HG03103 (cell line): ENCODE measurements at regions not wholly inside any gene's neighbourhood (a gene's known extent, or its start where the extent isn't known, plus 50 kb on each side); places are given as distances from the start of the nearest gene placed in this dataset.
"Not testable (repeated sequence)": the region's sequence is repeated elsewhere in the genome, so short reads cannot be mapped to it uniquely, and the experiment has no call there.

Source experiments
- ATAC-seq: cut with Tn5 transposase; IDR thresholded peaks from one replicate; pipeline ENCODE4 v1.9.1; 2021; ENCODE audit warnings: low read depth; ENCODE audit not compliant: unreplicated experiment

GRCh38 chr4:120318196-120318846 is 251.7 kb upstream of the MAD2L1 start:
- no peak for ATAC-seq

GRCh38 chr4:120317713-120318112 is 251.1 kb upstream of the MAD2L1 start:
- no peak for ATAC-seq

GRCh38 chr4:120316416-120316815 is 249.8 kb upstream of the MAD2L1 start:
- no peak for ATAC-seq

- ATAC-seq: no peak
Observed at GRCh38 chr4:120314969-120315368, 248.3 kb upstream of the MAD2L1 start.

GRCh38 chr4:120304801-120305200 is 238.2 kb upstream of the MAD2L1 start:
- ATAC-seq: no peak

- ATAC-seq: no peak
Observed at GRCh38 chr4:120299631-120300030, 233.0 kb upstream of the MAD2L1 start.

GRCh38 chr4:120293341-120293740 is 226.7 kb upstream of the MAD2L1 start:
- no peak for ATAC-seq

- ATAC-seq: no peak
Observed at GRCh38 chr4:120291541-120291940, 224.9 kb upstream of the MAD2L1 start.

GRCh38 chr4:120290553-120290952 is 223.9 kb upstream of the MAD2L1 start:
- no peak for ATAC-seq

- no peak for ATAC-seq
Observed at GRCh38 chr4:120286813-120287212, 220.2 kb upstream of the MAD2L1 start.

GRCh38 chr4:120281581-120281980 is 214.9 kb upstream of the MAD2L1 start:
- no peak for ATAC-seq

GRCh38 chr4:120277391-120277790 is 210.7 kb upstream of the MAD2L1 start:
- ATAC-seq: no peak

- no peak for ATAC-seq
Observed at GRCh38 chr4:120266602-120267001, 200.0 kb upstream of the MAD2L1 start.

- no peak for ATAC-seq
Observed at GRCh38 chr4:120263618-120264017, 197.0 kb upstream of the MAD2L1 start.

GRCh38 chr4:120261117-120261516 is 194.5 kb upstream of the MAD2L1 start:
- no peak for ATAC-seq

GRCh38 chr4:120256112-120256775 is 189.6 kb upstream of the MAD2L1 start:
- not testable (repeated sequence) for ATAC-seq

GRCh38 chr4:120238277-120238973 is 171.8 kb upstream of the MAD2L1 start:
- ATAC-seq: no peak

- no peak for ATAC-seq
Observed at GRCh38 chr4:120236873-120237272, 170.2 kb upstream of the MAD2L1 start.

- no peak for ATAC-seq
Observed at GRCh38 chr4:120232050-120232449, 165.4 kb upstream of the MAD2L1 start.

- no peak for ATAC-seq
Observed at GRCh38 chr4:120228086-120228485, 161.4 kb upstream of the MAD2L1 start.

- no peak for ATAC-seq
Observed at GRCh38 chr4:120227554-120227953, 160.9 kb upstream of the MAD2L1 start.

- ATAC-seq: no peak
Observed at GRCh38 chr4:120225527-120225926, 158.9 kb upstream of the MAD2L1 start.
